NB4 (cell line): ENCODE measurements at regions not wholly inside any gene's neighbourhood (a gene's known extent, or its start where the extent isn't known, plus 50 kb on each side); places are given as distances from the start of the nearest gene placed in this dataset.

Source experiments
- CTCF ChIP-seq: IDR thresholded peaks from one replicate; pipeline ENCODE4 v1.5.1; 2012; ENCODE audit warnings: low read depth, low read length
- MAX ChIP-seq: IDR thresholded peaks from 2 replicates; pipeline ENCODE4 v1.6.1; 2011; ENCODE audit warnings: low read depth, low read length
- POLR2A ChIP-seq: IDR thresholded peaks from 2 replicates; pipeline ENCODE4 v1.6.1; 2011; ENCODE audit warnings: mild to moderate bottlenecking; ENCODE audit not compliant: insufficient read length; ENCODE audit errors: extremely low read depth

GRCh38 chr21:16366207-16366606 lies 636.4 kb downstream of the USP25 start:
- TF ChIP-seq CTCF (no peak), POLR2A (no peak), MAX (no peak)
